Common myeloid progenitor, CD34-positive (primary cell): ENCODE measurements at regions not wholly inside any gene's neighbourhood (a gene's known extent, or its start where the extent isn't known, plus 50 kb on each side); places are given as distances from the start of the nearest gene placed in this dataset.

Experiments used
- CTCF ChIA-PET: fragments of 350-600 bp; sonication (Branson Sonifier 250); formaldehyde crosslinking; loops from one replicate; lab custom pipeline; 2021; ENCODE audit warnings: antibody characterized with exemption; lab: Charles Lee
- POLR2A ChIA-PET: fragments of 350-600 bp; sonication (Branson Sonifier 250); formaldehyde crosslinking; loops from one replicate; lab custom pipeline; 2021; ENCODE audit warnings: antibody characterized with exemption; lab: Charles Lee
- DNase-seq, 3 donors: peaks; one replicate each; pipeline versions ENCODE4 v3.0.0 to v3.0.0-alpha.2; 2013
- H3K27ac ChIP-seq, 2 experiments: 1 replicate in 1 of 2; 2 replicates in 1 of 2; pipeline ENCODE4 v1.7.0; 2013; ENCODE audit warnings: inconsistent platforms in 2 of 2, low read length in 2 of 2, mild to moderate bottlenecking in 2 of 2, low read depth in 1 of 2, moderate library complexity in 1 of 2; ENCODE audit not compliant: severe bottlenecking in 2 of 2, insufficient read depth in 1 of 2, poor library complexity in 1 of 2
- H3K27me3 ChIP-seq, 5 experiments: replicated peaks in 2 of 5; 1 replicate in 3 of 5; 2 replicates in 2 of 5; pipeline versions ENCODE4 v1.6.1 to v1.7.0; 2013; ENCODE audit warnings: low read length in 4 of 5, mild to moderate bottlenecking in 2 of 5, moderate library complexity in 2 of 5, inconsistent platforms in 1 of 5; ENCODE audit not compliant: insufficient read depth in 5 of 5, control insufficient read depth in 4 of 5
- H3K36me3 ChIP-seq, 4 experiments: 1 replicate in 2 of 4; 2 replicates in 2 of 4; pipeline versions ENCODE4 v1.6.1 to v1.7.0; 2013; ENCODE audit warnings: low read length in 3 of 4, control low read depth in 1 of 4, mild to moderate bottlenecking in 1 of 4; ENCODE audit not compliant: control insufficient read depth in 4 of 4, insufficient read depth in 4 of 4
- H3K4me1 ChIP-seq, 4 experiments: 1 replicate in 3 of 4; 2 replicates in 1 of 4; pipeline versions ENCODE4 v1.6.1 to v1.7.1; 2013; ENCODE audit warnings: low read length in 3 of 4, mild to moderate bottlenecking in 3 of 4, control low read depth in 1 of 4, inconsistent platforms in 1 of 4, moderate library complexity in 1 of 4; ENCODE audit not compliant: control insufficient read depth in 4 of 4, insufficient read depth in 4 of 4; ENCODE audit errors: control extremely low read depth in 1 of 4
- H3K4me3 ChIP-seq, 7 experiments: 1 replicate in 4 of 7; 2 replicates in 3 of 7; pipeline versions ENCODE4 v1.5.1 to v1.7.0; 2013; ENCODE audit warnings: mild to moderate bottlenecking in 7 of 7, low read length in 6 of 7, moderate library complexity in 6 of 7, inconsistent platforms in 2 of 7, low read depth in 2 of 7, control low read depth in 1 of 7; ENCODE audit not compliant: insufficient read depth in 4 of 7, control insufficient read depth in 1 of 7; ENCODE audit errors: extremely low read depth in 1 of 7
- H3K9me3 ChIP-seq, 5 experiments: 1 replicate in 4 of 5; 2 replicates in 1 of 5; pipeline versions ENCODE4 v1.6.1 to v1.7.1; 2013; ENCODE audit warnings: low read length in 4 of 5, mild to moderate bottlenecking in 2 of 5, inconsistent platforms in 1 of 5, low read depth in 1 of 5, moderate library complexity in 1 of 5; ENCODE audit not compliant: control insufficient read depth in 4 of 5, insufficient read depth in 2 of 5; ENCODE audit errors: control extremely low read depth in 1 of 5
- WGBS: methylation state at CpG from one replicate; pipeline ENCODE4 v1.1.5; 2013; ENCODE audit not compliant: insufficient coverage; 5-methylcytosine and 5-hydroxymethylcytosine counted together

DNA sequence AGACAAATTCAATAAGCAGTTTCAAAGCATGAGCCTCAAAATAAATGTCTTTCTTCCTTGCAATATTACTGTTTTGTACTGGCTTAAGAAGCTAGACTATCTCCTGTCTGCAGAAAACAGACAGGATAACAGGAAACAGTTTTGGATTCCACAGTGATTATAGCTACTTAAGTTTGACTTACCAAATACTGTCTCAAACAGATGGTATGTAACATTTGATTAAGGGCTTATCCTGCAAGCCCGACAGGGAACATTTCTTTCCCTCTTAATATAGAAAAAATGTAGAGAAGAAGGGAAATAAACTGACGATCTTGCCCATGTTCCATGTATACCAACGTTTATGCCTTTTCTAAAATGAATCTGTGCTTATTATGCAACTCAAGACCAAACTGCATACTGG is 179.9 kb upstream of the EEA1 start:
- Histone ChIP-seq H3K9me3 (no peaks in the 10 kb centered on the region), H3K36me3 (no peaks in the 10 kb centered on the region), H3K4me3 (no peak overlapping the region), H3K4me1 (peaks cover 0 to 8% (median 6%) of the 10 kb centered on the region in 4 experiments), H3K27me3 (no peaks in the 10 kb centered on the region), H3K27ac (no peak overlapping the region)
- no CpG with 5 or more reads among the region's 3 CpGs for WGBS
- DNase-seq, result peak in 1 of 3 donors; percentile 12
- POLR2A ChIA-PET, result no interaction called here
- CTCF ChIA-PET, result interaction anchor here (2.8 kb wide), 1 partner anchor 11 kb away, joined by 16 read pairs; no protein-coding TSS in a partner anchor

GRCh38 chr12:93109551-93110203 is 180.6 kb upstream of the EEA1 start:
- no CpG with 5 or more reads among the region's 4 CpGs for WGBS
- no peaks in the 10 kb centered on the region for H3K9me3 ChIP-seq
- ChIA-PET CTCF (interaction anchor here (2.8 kb wide), 1 partner anchor 12 kb away, joined by 16 read pairs; no protein-coding TSS in a partner anchor), POLR2A (no interaction called here)
- H3K36me3 ChIP-seq, result no peaks in the 10 kb centered on the region
- H3K4me3 ChIP-seq, result no peak overlapping the region
- H3K4me1 ChIP-seq, result peaks cover 0 to 12% (median 6%) of the 10 kb centered on the region in 4 experiments
- no peak overlapping the region for H3K27ac ChIP-seq
- DNase-seq, result no peak
- no peaks in the 10 kb centered on the region for H3K27me3 ChIP-seq

GRCh38 chr12:93111773-93112172 is 182.7 kb upstream of the EEA1 start:
- Histone ChIP-seq H3K9me3 (no peaks in the 10 kb centered on the region), H3K27ac (no peak overlapping the region), H3K4me3 (no peak overlapping the region), H3K36me3 (no peaks in the 10 kb centered on the region), H3K4me1 (peaks cover 0 to 20% (median 6%) of the 10 kb centered on the region in 4 experiments), H3K27me3 (no peaks in the 10 kb centered on the region)
- no CpG with 5 or more reads among the region's 2 CpGs for WGBS
- ChIA-PET POLR2A (no interaction called here), CTCF (interaction anchor here (1.1 to 1.7 kb wide), 2 partner anchors 10 to 14 kb away, joined by 3 to 6 read pairs; no protein-coding TSS in a partner anchor)
- no peak for DNase-seq

- Histone ChIP-seq H3K36me3 (no peaks in the 10 kb centered on the region), H3K4me3 (no peak overlapping the region), H3K4me1 (peaks cover 0 to 20% (median 6%) of the 10 kb centered on the region in 4 experiments), H3K27ac (peak overlapping the region in 1 of 2 experiments; percentile 26), H3K27me3 (no peaks in the 10 kb centered on the region), H3K9me3 (no peaks in the 10 kb centered on the region)
- CTCF ChIA-PET, result interaction anchor here (0.6 to 1.3 kb wide), 3 partner anchors 15 to 990 kb away, joined by 3 to 4 read pairs (median 3); no protein-coding TSS in a partner anchor
- WGBS, result 20% methylated on average over 1 of the region's 2 CpGs
- POLR2A ChIA-PET, result no interaction called here
- peak in 2 of 3 donors; percentile 71 to 83 for DNase-seq
These were observed 184.4 kb upstream of the EEA1 start for GRCh38 chr12:93113317-93114006.

- peak in 2 of 3 donors; percentile 52 to 76 for DNase-seq
- ChIA-PET POLR2A (no interaction called here), CTCF (interaction anchor here (0.9 kb wide), 1 partner anchor 17 kb away, joined by 3 read pairs; no protein-coding TSS in a partner anchor)
- no peak overlapping the region for H3K27ac ChIP-seq
- whole genome bisulfite sequencing, result 26% methylated on average over 6 of the region's 6 CpGs
- no peaks in the 10 kb centered on the region for H3K9me3 ChIP-seq
- no peaks in the 10 kb centered on the region for H3K27me3 ChIP-seq
- no peaks in the 10 kb centered on the region for H3K36me3 ChIP-seq
- peaks cover 0 to 27% (median 10%) of the 10 kb centered on the region in 4 experiments for H3K4me1 ChIP-seq
- no peak overlapping the region for H3K4me3 ChIP-seq
These were observed 186.1 kb upstream of the EEA1 start for GRCh38 chr12:93115198-93115601.

DNA sequence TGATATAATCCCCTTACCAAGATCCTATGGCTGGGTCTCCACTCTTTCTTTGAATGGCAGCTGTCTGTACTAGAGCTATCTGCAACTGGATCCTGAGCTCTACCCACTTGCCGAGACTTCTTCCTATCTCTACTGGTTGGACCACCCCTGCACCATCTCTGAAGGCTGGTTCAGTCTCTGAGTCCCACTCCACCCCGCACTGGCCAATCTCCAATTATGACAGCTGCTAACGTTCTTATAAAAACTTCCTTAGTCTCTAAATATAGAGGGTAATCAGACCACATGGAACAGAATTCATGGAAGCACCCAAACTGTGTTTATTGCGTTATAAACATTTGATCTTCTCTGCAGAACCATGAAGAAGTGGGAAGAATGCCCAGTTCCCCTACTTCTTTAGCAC is 186.6 kb upstream of the EEA1 start:
- Histone ChIP-seq H3K27ac (no peak overlapping the region), H3K36me3 (no peaks in the 10 kb centered on the region), H3K27me3 (no peaks in the 10 kb centered on the region), H3K9me3 (no peaks in the 10 kb centered on the region), H3K4me1 (peaks cover 0 to 27% (median 10%) of the 10 kb centered on the region in 4 experiments), H3K4me3 (no peak overlapping the region)
- DNase-seq, result no peak
- WGBS, result 81% methylated on average over 3 of the region's 4 CpGs
- CTCF ChIA-PET, result interaction anchor here (0.9 kb wide), 1 partner anchor 18 kb away, joined by 3 read pairs; no protein-coding TSS in a partner anchor
- POLR2A ChIA-PET, result no interaction called here

GRCh38 chr12:93116632-93117031 is 187.5 kb upstream of the EEA1 start:
- Histone ChIP-seq H3K4me3 (no peak overlapping the region), H3K4me1 (peaks cover 0 to 27% (median 10%) of the 10 kb centered on the region in 4 experiments), H3K27me3 (no peaks in the 10 kb centered on the region), H3K9me3 (no peaks in the 10 kb centered on the region), H3K36me3 (no peaks in the 10 kb centered on the region), H3K27ac (no peak overlapping the region)
- POLR2A ChIA-PET, result no interaction called here
- CTCF ChIA-PET, result no interaction called here
- no peak for DNase-seq
- 94% methylated on average over 2 of the region's 4 CpGs for WGBS
